ENCODE measurements at regions not wholly inside any gene's neighbourhood (a gene's known extent, or its start where the extent isn't known, plus 50 kb on each side); places are given as distances from the start of the nearest gene placed in this dataset.

DNA sequence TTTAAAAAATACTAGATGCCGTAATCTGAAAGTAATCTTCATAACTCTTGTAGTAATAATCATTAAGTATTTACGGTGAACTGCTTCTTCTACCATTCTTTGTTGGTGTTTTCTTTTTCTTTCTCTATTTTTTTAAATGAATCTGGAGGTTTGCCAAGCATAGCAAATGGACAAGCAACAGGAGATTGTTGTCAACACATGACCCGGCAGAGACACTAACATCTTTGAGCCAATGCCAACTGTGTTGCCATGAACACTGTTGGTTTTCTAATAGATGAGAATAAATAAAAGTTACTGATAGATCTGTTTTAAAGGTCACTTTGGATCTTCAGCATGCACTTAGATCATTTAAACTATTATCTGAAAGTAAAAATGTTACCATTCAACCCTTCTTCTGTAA is 523.6 kb upstream of the EYS start:
- Histone ChIP-seq H3K4me1 (replicated peaks in 1 of 2; ENCODE audit: control insufficient read depth in 2 of 2, insufficient read depth in 2 of 2, low read length in 2 of 2) (no peaks in the 10 kb centered on the region), H2AFZ (ENCODE audit: low read depth, low read length) (no peak overlapping the region), H3K9me1 (ENCODE audit: control insufficient read depth, insufficient read depth, low read length) (no peaks in the 10 kb centered on the region), H3K4me3 (no peak overlapping the region), H3K36me3 (ENCODE audit: control insufficient read depth, insufficient read depth, low read length) (no peaks in the 10 kb centered on the region), H3K9me3 (replicated peaks; ENCODE audit: control insufficient read depth, insufficient read depth, low read depth, low read length) (no peaks in the 10 kb centered on the region), H4K20me1 (replicated peaks; ENCODE audit: control insufficient read depth, insufficient read depth, low read length) (no peaks in the 10 kb centered on the region), H3K9ac (ENCODE audit: insufficient read depth in 1 of 2, low read depth in 2 of 2, low read length in 2 of 2) (no peak overlapping the region), H3K4me2 (ENCODE audit: insufficient read depth, low read length) (no peak overlapping the region), H3K27ac (ENCODE audit: extremely low read depth, low read depth, low read length) (no peak overlapping the region), H3K79me2 (ENCODE audit: control insufficient read depth, insufficient read depth, low read length) (no peaks in the 10 kb centered on the region), H3K27me3 (ENCODE audit: control insufficient read depth in 2 of 2, insufficient read depth in 2 of 2, low read length in 2 of 2) (no peaks in the 10 kb centered on the region)
- no peak for DNase-seq (ENCODE audit: extremely low read depth in 1 of 4, low spot score in 3 of 4)
- no peak for ATAC-seq
- FAIRE-seq = no peak
- CTCF ChIA-PET (ENCODE audit: low intra/inter-chr PET ratio) = no interaction called here
- 0% methylated on average over 3 of the region's 3 CpGs for WGBS (ENCODE audit: insufficient coverage, low coverage, missing lambda C conversion rate)
- TF ChIP-seq ZNF124 (CRISPR knock-in tag; IDR thresholded peaks at IDR 0.05) (no peak), TAF15 (IDR thresholded peaks at IDR 0.05; ENCODE audit: low read depth, low read length) (no peak), ATF1 (CRISPR knock-in tag; IDR thresholded peaks at IDR 0.05) (no peak), ATF1 (tag; IDR thresholded peaks at IDR 0.05) (no peak), MYC (IDR thresholded peaks at IDR 0.05; ENCODE audit: low read depth, low read length) (no peak), MYC (CRISPR knock-in tag; IDR thresholded peaks at IDR 0.05; ENCODE audit: borderline replicate concordance, low read depth) (no peak), TRIM28 (IDR thresholded peaks at IDR 0.05) (no peak), SAFB2 (IDR thresholded peaks at IDR 0.05; ENCODE audit: borderline replicate concordance, low read depth, low read length, severe bottlenecking) (no peak), TEAD2 (tag; IDR thresholded peaks at IDR 0.05) (no peak), SMAD1 (IDR thresholded peaks at IDR 0.05; ENCODE audit: low read depth, low read length, partially characterized antibody) (no peak)
- no TSS peak for BruUV-seq (replicated peaks)
- intact Hi-C loops (cut with micrococcal nuclease) (no loop called here), in situ Hi-C loops (cut with MboI) (no loop called here)
- POLR2A ChIA-PET = no interaction called here

Data from K562 (cell line).